H7 (cell line): ENCODE measurements at regions not wholly inside any gene's neighbourhood (a gene's known extent, or its start where the extent isn't known, plus 50 kb on each side); places are given as distances from the start of the nearest gene placed in this dataset.
A peak's percentile ranks its signal among the peaks of the same experiment; 100 is the strongest.
"Not testable (repeated sequence)": the region's sequence is repeated elsewhere in the genome, so short reads cannot be mapped to it uniquely, and the experiment has no call there.

Source experiments
- DNase-seq: peaks from one replicate; pipeline ENCODE4 v3.0.0; 2012
- H3K27me3 ChIP-seq: 2 replicates; pipeline ENCODE4 v1.6.0; 2011; ENCODE audit warnings: mild to moderate bottlenecking, low read length; ENCODE audit not compliant: control insufficient read depth, insufficient read depth
- H3K36me3 ChIP-seq: replicated peaks from 2 replicates; pipeline ENCODE4 v1.5.1; 2011; ENCODE audit warnings: low read length; ENCODE audit not compliant: control insufficient read depth, insufficient read depth
- H3K4me3 ChIP-seq: 2 replicates; pipeline ENCODE4 v1.5.1; 2011; ENCODE audit warnings: low read depth, mild to moderate bottlenecking, control low read depth, low read length, moderate library complexity; ENCODE audit not compliant: insufficient read depth

- H3K27me3 ChIP-seq = no peaks in the 10 kb centered on the region
These were observed 125.4 kb upstream of the VLDLR start for GRCh38 chr9:2496169-2496568.

GRCh38 chr9:2496934-2497333 is 124.7 kb upstream of the VLDLR start:
- no peaks in the 10 kb centered on the region for H3K27me3 ChIP-seq
- no peak overlapping the region for H3K4me3 ChIP-seq
- DNase-seq = no peak
- H3K36me3 ChIP-seq = no peaks in the 10 kb centered on the region

More at GRCh38 chr9:2496169-2496568, 125.4 kb upstream of the VLDLR start:
- Histone ChIP-seq H3K4me3 (no peak overlapping the region), H3K36me3 (no peaks in the 10 kb centered on the region)
- no peak for DNase-seq

GRCh38 chr9:2497666-2498400 is 123.8 kb upstream of the VLDLR start:
- no peak overlapping the region for H3K4me3 ChIP-seq
- no peaks in the 10 kb centered on the region for H3K27me3 ChIP-seq
- no peak for DNase-seq
- no peaks in the 10 kb centered on the region for H3K36me3 ChIP-seq

GRCh38 chr9:2502210-2502609 is 119.4 kb upstream of the VLDLR start:
- H3K27me3 ChIP-seq = no peaks in the 10 kb centered on the region

GRCh38 chr9:2502760-2503159 is 118.8 kb upstream of the VLDLR start:
- DNase-seq = no peak
- Histone ChIP-seq H3K27me3 (no peaks in the 10 kb centered on the region), H3K4me3 (no peak overlapping the region)

More at GRCh38 chr9:2502210-2502609, 119.4 kb upstream of the VLDLR start:
- no peaks in the 10 kb centered on the region for H3K36me3 ChIP-seq
- DNase-seq = no peak
- no peak overlapping the region for H3K4me3 ChIP-seq

GRCh38 chr9:2506321-2506720 is 115.3 kb upstream of the VLDLR start:
- Histone ChIP-seq H3K27me3 (no peaks in the 10 kb centered on the region), H3K4me3 (no peak overlapping the region), H3K36me3 (no peaks in the 10 kb centered on the region)
- peak; percentile 11 for DNase-seq

More at GRCh38 chr9:2502760-2503159, 118.8 kb upstream of the VLDLR start:
- no peaks in the 10 kb centered on the region for H3K36me3 ChIP-seq

- Histone ChIP-seq H3K36me3 (no peaks in the 10 kb centered on the region), H3K4me3 (no peak overlapping the region), H3K27me3 (no peaks in the 10 kb centered on the region)
- DNase-seq = no peak
These were observed 98.0 kb upstream of the VLDLR start for GRCh38 chr9:2523591-2523990.

GRCh38 chr9:2524601-2525000 is 97.0 kb upstream of the VLDLR start:
- Histone ChIP-seq H3K36me3 (no peaks in the 10 kb centered on the region), H3K27me3 (no peaks in the 10 kb centered on the region), H3K4me3 (no peak overlapping the region)
- no peak for DNase-seq

- Histone ChIP-seq H3K4me3 (no peak overlapping the region), H3K36me3 (no peaks in the 10 kb centered on the region), H3K27me3 (no peaks in the 10 kb centered on the region)
- DNase-seq = no peak
These were observed 96.4 kb upstream of the VLDLR start for GRCh38 chr9:2525147-2525546.

GRCh38 chr9:2526071-2526828 is 95.3 kb upstream of the VLDLR start:
- no peaks in the 10 kb centered on the region for H3K36me3 ChIP-seq
- no peaks in the 10 kb centered on the region for H3K27me3 ChIP-seq
- no peak overlapping the region for H3K4me3 ChIP-seq
- DNase-seq = no peak

GRCh38 chr9:2531481-2531880 is 90.1 kb upstream of the VLDLR start:
- Histone ChIP-seq H3K36me3 (no peaks in the 10 kb centered on the region), H3K4me3 (no peak overlapping the region), H3K27me3 (no peaks in the 10 kb centered on the region)
- DNase-seq = no peak

- Histone ChIP-seq H3K27me3 (no peaks in the 10 kb centered on the region), H3K36me3 (peaks cover 2% of the 10 kb centered on the region; the same call in 1 of the 2 replicates)
- DNase-seq = no peak
These were observed 85.1 kb upstream of the VLDLR start for GRCh38 chr9:2536511-2536910.

GRCh38 chr9:2545881-2546490 is 75.6 kb upstream of the VLDLR start:
- H3K4me3 ChIP-seq = no peak overlapping the region
- H3K36me3 ChIP-seq = no peaks in the 10 kb centered on the region
- no peak for DNase-seq
- no peaks in the 10 kb centered on the region for H3K27me3 ChIP-seq

More at GRCh38 chr9:2536511-2536910, 85.1 kb upstream of the VLDLR start:
- no peak overlapping the region for H3K4me3 ChIP-seq

GRCh38 chr9:2555899-2556600 is 65.5 kb upstream of the VLDLR start:
- H3K36me3 ChIP-seq, H3K27me3 ChIP-seq, DNase-seq, H3K4me3 ChIP-seq: not testable (repeated sequence)
